Ovary (tissue), 7 donors: ENCODE measurements at regions not wholly inside any gene's neighbourhood (a gene's known extent, or its start where the extent isn't known, plus 50 kb on each side); places are given as distances from the start of the nearest gene placed in this dataset.

ENCODE experiments used
- DNase-seq, 5 donors: peaks; one replicate each; pipeline ENCODE4 v3.0.0-alpha.2; 2019 to 2020
- H3K27ac ChIP-seq, 2 donors: fragments of 200-600 bp; one replicate each; pipeline versions ENCODE4 v1.5.1 to v1.8.0; 2019 to 2022
- H3K27me3 ChIP-seq: fragments of 200-600 bp; one replicate; pipeline ENCODE4 v1.8.0; 2022
- H3K36me3 ChIP-seq: fragments of 200-600 bp; sonication (generic); one replicate; pipeline ENCODE4 v1.5.1; 2019
- H3K4me1 ChIP-seq: one replicate; pipeline ENCODE4 v1.8.1; 2013; ENCODE audit warnings: mild to moderate bottlenecking, moderate library complexity; ENCODE audit not compliant: insufficient read depth
- H3K4me3 ChIP-seq: fragments of 200-600 bp; sonication (generic); one replicate; pipeline ENCODE4 v1.5.1; 2017
- H3K9me3 ChIP-seq, 2 donors: fragments of 200-600 bp in 1 of 2; sonication (generic) in 1 of 2; one replicate each; pipeline versions ENCODE4 v1.5.1 to v1.8.1; 2013 to 2019; ENCODE audit warnings: mild to moderate bottlenecking in 1 of 2, moderate library complexity in 1 of 2
- CTCF ChIP-seq, 3 donors: fragments of 450-650 bp in 2 of 3; fragments of 200-600 bp in 1 of 3; IDR thresholded peaks; one replicate each; pipeline versions ENCODE4 v1.5.1 to v1.8.0; 2016 to 2022; ENCODE audit warnings: antibody characterized with exemption in 3 of 3, mild to moderate bottlenecking in 1 of 3
- EP300 ChIP-seq: sonication (generic); formaldehyde crosslinking; IDR thresholded peaks from one replicate; pipeline ENCODE4 v1.6.1; 2017; ENCODE audit warnings: antibody characterized with exemption
- POLR2A ChIP-seq: fragments of 450-650 bp; IDR thresholded peaks from one replicate; pipeline ENCODE4 v1.6.1; 2017; ENCODE audit warnings: antibody characterized with exemption, mild to moderate bottlenecking, moderate library complexity
- WGBS, 3 donors: extraction: QIAGEN DNeasy Blood & Tissue Kit in 1 of 3; methylation state at CpG; one replicate each; pipeline versions ENCODE4 v1.1.5 to v1.1.7; 2013 to 2017; 5-methylcytosine and 5-hydroxymethylcytosine counted together
- intact Hi-C, 4 donors: fragments of 100-400 bp; cut with DNase I; formaldehyde crosslinking; loops; one replicate each; pipeline versions ENCODE4 v1.11.0 to v1.15.1; 2022 to 2023
- donor health status: DM: no; HTN: no; CAD: no; lungs with moderate emphysema.
- donor health status: DM: no; HTN: no; CAD: no.
- donor health status: Bipolar disorder and iron deficiency.
- donor health status: DM: no; HTN: no; CAD: no.
- donor health status: DM: yes; HTN: yes; CAD: no.

DNA sequence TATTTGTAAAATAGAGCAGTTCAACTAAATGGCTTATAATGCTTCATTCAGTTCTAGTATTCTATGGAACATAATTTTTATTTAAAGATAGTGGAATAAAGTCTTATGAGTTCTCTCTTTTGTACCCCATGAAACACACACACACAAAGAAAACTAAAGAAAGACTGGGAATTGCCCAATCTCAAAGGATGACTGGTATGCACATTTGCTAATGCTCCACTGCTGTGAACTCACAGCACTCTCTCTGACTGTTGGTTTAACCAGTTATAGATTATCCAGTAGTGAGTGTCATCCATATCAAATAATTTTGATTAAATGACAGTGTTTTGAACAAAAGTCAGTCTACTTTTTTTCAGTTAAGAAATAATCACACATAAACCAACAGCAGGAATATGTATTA is 1082.4 kb upstream of the B3GALT2 start:
- DNase-seq: no peak
- Histone ChIP-seq H3K4me3 (no peak overlapping the region), H3K27me3 (no peaks in the 10 kb centered on the region), H3K27ac (no peak overlapping the region), H3K36me3 (no peaks in the 10 kb centered on the region), H3K4me1 (no peaks in the 10 kb centered on the region), H3K9me3 (no peaks in the 10 kb centered on the region)
- intact Hi-C loops: no loop called here
- TF ChIP-seq CTCF (IDR thresholded peaks at IDR 0.05) (no peak), EP300 (no peak), POLR2A (no peak)

DNA sequence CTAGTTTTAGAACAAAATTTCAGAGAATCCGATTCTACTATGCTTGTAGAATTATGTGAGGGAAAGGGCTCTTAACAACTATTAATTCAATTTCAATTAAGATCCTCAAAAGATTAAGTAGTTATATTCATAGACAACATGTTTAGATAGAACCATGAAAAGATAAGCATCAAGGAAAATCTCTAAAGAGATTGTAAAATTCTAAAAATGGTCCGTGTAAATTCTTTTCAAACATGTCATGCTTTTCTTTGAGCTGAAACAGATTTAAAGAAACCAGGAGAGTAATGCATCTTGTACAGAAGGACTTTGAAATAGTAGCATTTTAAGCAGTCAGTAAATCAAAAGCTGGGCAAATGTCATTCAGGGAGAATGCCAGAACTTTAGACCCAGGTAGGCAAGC is 1080.6 kb upstream of the B3GALT2 start:
- intact Hi-C loops: no loop called here
- no peaks in the 10 kb centered on the region for H3K9me3 ChIP-seq
- 82 to 86% (median 83%) methylated on average over 2 of the region's 2 CpGs for WGBS, 3 donors

GRCh38 chr1:194256010-194256409 is 1069.6 kb upstream of the B3GALT2 start:
- DNase-seq: no peak
- Histone ChIP-seq H3K4me3 (no peak overlapping the region), H3K4me1 (no peaks in the 10 kb centered on the region), H3K9me3 (no peaks in the 10 kb centered on the region), H3K27me3 (no peaks in the 10 kb centered on the region), H3K27ac (no peak overlapping the region), H3K36me3 (no peaks in the 10 kb centered on the region)
- WGBS, 3 donors: 48 to 54% (median 50%) methylated on average over 2 of the region's 2 CpGs
- TF ChIP-seq CTCF (IDR thresholded peaks at IDR 0.05) (no peak), EP300 (no peak), POLR2A (no peak)
- intact Hi-C loops: no loop called here

More for the DNA sequence above, 1080.6 kb upstream of the B3GALT2 start:
- TF ChIP-seq POLR2A (no peak), CTCF (IDR thresholded peaks at IDR 0.05) (no peak), EP300 (no peak)
- H3K4me1 ChIP-seq: no peaks in the 10 kb centered on the region
- no peak overlapping the region for H3K27ac ChIP-seq
- no peaks in the 10 kb centered on the region for H3K36me3 ChIP-seq
- H3K4me3 ChIP-seq: no peak overlapping the region
- H3K27me3 ChIP-seq: no peaks in the 10 kb centered on the region
- DNase-seq: no peak

GRCh38 chr1:194252199-194252598 is 1065.8 kb upstream of the B3GALT2 start:
- WGBS, 3 donors: 10 to 24% (median 23%) methylated on average over 1 of the region's 1 CpG
- H3K9me3 ChIP-seq: no peaks in the 10 kb centered on the region
- H3K27ac ChIP-seq: no peak overlapping the region
- H3K4me3 ChIP-seq: no peak overlapping the region
- intact Hi-C loops: no loop called here
- no peak for DNase-seq
- H3K36me3 ChIP-seq: no peaks in the 10 kb centered on the region
- TF ChIP-seq EP300 (no peak), POLR2A (no peak), CTCF (IDR thresholded peaks at IDR 0.05) (no peak)
- no peaks in the 10 kb centered on the region for H3K27me3 ChIP-seq
- no peaks in the 10 kb centered on the region for H3K4me1 ChIP-seq

DNA sequence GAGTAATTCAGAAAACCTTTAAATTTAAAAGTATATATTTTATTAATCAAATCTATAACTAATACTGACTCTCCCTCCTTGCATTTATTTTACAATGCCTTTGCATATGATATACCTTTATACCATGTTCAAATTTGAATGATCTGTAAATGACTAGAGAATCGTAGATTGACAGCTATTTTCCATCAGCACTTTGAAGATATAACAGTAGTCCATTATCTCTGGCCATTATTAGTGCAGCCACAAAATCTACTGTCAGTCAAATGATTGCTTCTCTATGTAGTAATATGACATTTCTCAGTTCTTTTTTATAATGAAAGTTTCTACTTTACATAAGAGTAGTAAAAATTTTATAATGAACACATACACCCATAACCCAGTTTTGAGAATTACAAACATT is 1054.8 kb upstream of the B3GALT2 start:
- H3K27ac ChIP-seq: no peak overlapping the region
- DNase-seq: no peak
- no peaks in the 10 kb centered on the region for H3K36me3 ChIP-seq
- WGBS, 3 donors: 65 to 83% (median 68%) methylated on average over 1 of the region's 1 CpG
- TF ChIP-seq EP300 (no peak), CTCF (IDR thresholded peaks at IDR 0.05) (no peak), POLR2A (no peak)
- H3K4me1 ChIP-seq: no peaks in the 10 kb centered on the region
- no peaks in the 10 kb centered on the region for H3K9me3 ChIP-seq
- H3K4me3 ChIP-seq: no peak overlapping the region
- no peaks in the 10 kb centered on the region for H3K27me3 ChIP-seq
- intact Hi-C loops: no loop called here
